SK-N-SH treated with all-trans-retinoic acid at 6 μM for 48 hours (cell line): ENCODE measurements at regions not wholly inside any gene's neighbourhood (a gene's known extent, or its start where the extent isn't known, plus 50 kb on each side); places are given as distances from the start of the nearest gene placed in this dataset.

Experiments used
- CSRNP3 ChIP-seq: fragments of 250-450 bp; sonication (Bioruptor Pico); IDR thresholded peaks from 2 replicates; pipeline ENCODE4 v1.5.1; 2021; ENCODE audit warnings: mild to moderate bottlenecking, moderate library complexity
- ESRRG ChIP-seq: fragments of 250-450 bp; sonication (Bioruptor Pico); IDR thresholded peaks from 2 replicates; pipeline ENCODE4 v1.6.1; 2021; ENCODE audit warnings: mild to moderate bottlenecking
- GLIS3 ChIP-seq: fragments of 250-450 bp; sonication (Bioruptor Pico); IDR thresholded peaks from 2 replicates; pipeline ENCODE4 v1.5.0; 2020; ENCODE audit warnings: mild to moderate bottlenecking, moderate library complexity
- ISL1 ChIP-seq: fragments of 250-450 bp; sonication (Bioruptor Pico); IDR thresholded peaks from 2 replicates; pipeline ENCODE4 v2.1.2; 2022; ENCODE audit warnings: mild to moderate bottlenecking, moderate library complexity
- POU6F1 ChIP-seq: fragments of 250-450 bp; sonication (Bioruptor Pico); IDR thresholded peaks from 2 replicates; pipeline ENCODE4 v1.8.0; 2021; ENCODE audit warnings: low read depth, mild to moderate bottlenecking, moderate library complexity, borderline replicate concordance
- RARB ChIP-seq: fragments of 250-450 bp; sonication (Bioruptor Pico); IDR thresholded peaks from 2 replicates; pipeline ENCODE4 v1.8.0; 2021; ENCODE audit warnings: mild to moderate bottlenecking, moderate library complexity
- TCF4 ChIP-seq: fragments of 250-450 bp; sonication (Bioruptor Pico); IDR thresholded peaks from 2 replicates; pipeline ENCODE4 v1.8.0; 2021; ENCODE audit warnings: mild to moderate bottlenecking, moderate library complexity, borderline replicate concordance
- ZC3H10 ChIP-seq: fragments of 250-450 bp; sonication (Bioruptor Pico); IDR thresholded peaks from 2 replicates; pipeline ENCODE4 v1.5.1; 2021; ENCODE audit warnings: mild to moderate bottlenecking, moderate library complexity
- ZFP3 ChIP-seq: fragments of 250-450 bp; sonication (Bioruptor Pico); IDR thresholded peaks from 2 replicates; pipeline ENCODE4 v1.5.0; 2020; ENCODE audit warnings: mild to moderate bottlenecking, moderate library complexity
- ZFP30 ChIP-seq: fragments of 450-650 bp; formaldehyde crosslinking; IDR thresholded peaks from 2 replicates; pipeline ENCODE4 v1.5.0; 2022; ENCODE audit warnings: mild to moderate bottlenecking, moderate library complexity
- ZNF565 ChIP-seq: fragments of 450-650 bp; formaldehyde crosslinking; conservative IDR thresholded peaks from 2 replicates; pipeline ENCODE4 v1.5.0; 2020; ENCODE audit warnings: low read depth, mild to moderate bottlenecking, moderate library complexity
- ZNF8 ChIP-seq: fragments of 450-650 bp; formaldehyde crosslinking; IDR thresholded peaks from 2 replicates; pipeline ENCODE4 v1.5.0; 2020; ENCODE audit warnings: mild to moderate bottlenecking, moderate library complexity
- TF ChIP-seq, protein P1 (sequence below): fragments of 250-450 bp; sonication (Bioruptor Pico); IDR thresholded peaks from 2 replicates; pipeline ENCODE4 v1.5.1; 2020; ENCODE audit warnings: low read depth, mild to moderate bottlenecking, moderate library complexity
- TF ChIP-seq, protein P2 (sequence below): fragments of 250-450 bp; sonication (Bioruptor Pico); IDR thresholded peaks from 2 replicates; pipeline ENCODE4 v1.8.0; 2020; ENCODE audit warnings: mild to moderate bottlenecking, moderate library complexity, borderline replicate concordance

GRCh38 chr17:63249256-63250004, 196.7 kb downstream of the CYB561 start:
- TF ChIP-seq ZFP30 (CRISPR knock-in tag) (no peak), CSRNP3 (CRISPR knock-in tag) (no peak), ZNF8 (no peak), GLIS3 (CRISPR knock-in tag) (no peak), ZFP3 (no peak), ISL1 (CRISPR knock-in tag) (no peak), POU6F1 (no peak), RARB (CRISPR knock-in tag) (no peak), ZNF565 (CRISPR knock-in tag) (no peak), TCF4 (CRISPR knock-in tag) (no peak), ESRRG (CRISPR knock-in tag) (no peak), ZC3H10 (CRISPR knock-in tag) (no peak)
- TF ChIP-seq, protein P1, sequence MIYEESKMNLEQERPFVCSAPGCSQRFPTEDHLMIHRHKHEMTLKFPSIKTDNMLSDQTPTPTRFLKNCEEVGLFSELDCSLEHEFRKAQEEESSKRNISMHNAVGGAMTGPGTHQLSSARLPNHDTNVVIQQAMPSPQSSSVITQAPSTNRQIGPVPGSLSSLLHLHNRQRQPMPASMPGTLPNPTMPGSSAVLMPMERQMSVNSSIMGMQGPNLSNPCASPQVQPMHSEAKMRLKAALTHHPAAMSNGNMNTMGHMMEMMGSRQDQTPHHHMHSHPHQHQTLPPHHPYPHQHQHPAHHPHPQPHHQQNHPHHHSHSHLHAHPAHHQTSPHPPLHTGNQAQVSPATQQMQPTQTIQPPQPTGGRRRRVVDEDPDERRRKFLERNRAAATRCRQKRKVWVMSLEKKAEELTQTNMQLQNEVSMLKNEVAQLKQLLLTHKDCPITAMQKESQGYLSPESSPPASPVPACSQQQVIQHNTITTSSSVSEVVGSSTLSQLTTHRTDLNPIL (CRISPR knock-in tag), result no peak
- TF ChIP-seq, protein P2, sequence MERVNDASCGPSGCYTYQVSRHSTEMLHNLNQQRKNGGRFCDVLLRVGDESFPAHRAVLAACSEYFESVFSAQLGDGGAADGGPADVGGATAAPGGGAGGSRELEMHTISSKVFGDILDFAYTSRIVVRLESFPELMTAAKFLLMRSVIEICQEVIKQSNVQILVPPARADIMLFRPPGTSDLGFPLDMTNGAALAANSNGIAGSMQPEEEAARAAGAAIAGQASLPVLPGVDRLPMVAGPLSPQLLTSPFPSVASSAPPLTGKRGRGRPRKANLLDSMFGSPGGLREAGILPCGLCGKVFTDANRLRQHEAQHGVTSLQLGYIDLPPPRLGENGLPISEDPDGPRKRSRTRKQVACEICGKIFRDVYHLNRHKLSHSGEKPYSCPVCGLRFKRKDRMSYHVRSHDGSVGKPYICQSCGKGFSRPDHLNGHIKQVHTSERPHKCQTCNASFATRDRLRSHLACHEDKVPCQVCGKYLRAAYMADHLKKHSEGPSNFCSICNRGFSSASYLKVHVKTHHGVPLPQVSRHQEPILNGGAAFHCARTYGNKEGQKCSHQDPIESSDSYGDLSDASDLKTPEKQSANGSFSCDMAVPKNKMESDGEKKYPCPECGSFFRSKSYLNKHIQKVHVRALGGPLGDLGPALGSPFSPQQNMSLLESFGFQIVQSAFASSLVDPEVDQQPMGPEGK, result no peak
